ENCODE measurements at regions not wholly inside any gene's neighbourhood (a gene's known extent, or its start where the extent isn't known, plus 50 kb on each side); places are given as distances from the start of the nearest gene placed in this dataset.
"Not testable (repeated sequence)": the region's sequence is repeated elsewhere in the genome, so short reads cannot be mapped to it uniquely, and the experiment has no call there.

GRCh38 chr12:59517522-59517921 is 78.3 kb upstream of the SLC16A7 start:
- intact Hi-C loops (cut with DNase I) = no loop called here
- ATAC-seq (ENCODE audit: low FRiP score) (no peak), DNase-seq (no peak)
- WGBS, 2 donors = 86 to 92% methylated on average over 2 of the region's 2 CpGs
- Histone ChIP-seq H3K4me3 (ENCODE audit: low read length in 2 of 2) (no peak overlapping the region), H3K27ac (ENCODE audit: low read depth in 1 of 2, low read length in 2 of 2) (no peak overlapping the region), H3K4me1 (ENCODE audit: control insufficient read depth in 1 of 2, insufficient read depth in 2 of 2, low read length in 2 of 2) (no peaks in the 10 kb centered on the region), H3K36me3 (ENCODE audit: control insufficient read depth in 1 of 2, insufficient read depth in 2 of 2, low read length in 1 of 2) (no peaks in the 10 kb centered on the region), H3K27me3 (ENCODE audit: control insufficient read depth in 1 of 2, insufficient read depth in 2 of 2, low read length in 1 of 2) (no peaks in the 10 kb centered on the region), H3K9me3 (ENCODE audit: control insufficient read depth, low read length) (no peaks in the 10 kb centered on the region)

- Histone ChIP-seq H3K9me3 (ENCODE audit: control insufficient read depth, low read length) (no peaks in the 10 kb centered on the region), H3K27me3 (ENCODE audit: control insufficient read depth in 1 of 2, insufficient read depth in 2 of 2, low read length in 1 of 2) (no peaks in the 10 kb centered on the region), H3K36me3 (ENCODE audit: control insufficient read depth in 1 of 2, insufficient read depth in 2 of 2, low read length in 1 of 2) (no peaks in the 10 kb centered on the region), H3K4me3 (ENCODE audit: low read length in 2 of 2) (no peak overlapping the region), H3K4me1 (ENCODE audit: control insufficient read depth in 1 of 2, insufficient read depth in 2 of 2, low read length in 2 of 2) (no peaks in the 10 kb centered on the region), H3K27ac (ENCODE audit: low read depth in 1 of 2, low read length in 2 of 2) (no peak overlapping the region)
- ATAC-seq (ENCODE audit: low FRiP score) (no peak), DNase-seq (no peak)
- intact Hi-C loops (cut with DNase I) = no loop called here
- 66 to 71% methylated on average over 1 of the region's 1 CpG for WGBS, 2 donors
Measured at GRCh38 chr12:59500915-59501314, 94.9 kb upstream of the SLC16A7 start.

GRCh38 chr12:59500335-59500734 is 95.5 kb upstream of the SLC16A7 start:
- no peak overlapping the region for H3K4me3 ChIP-seq (ENCODE audit: low read length in 2 of 2)
- DNase-seq = no peak
- no peaks in the 10 kb centered on the region for H3K27me3 ChIP-seq (ENCODE audit: control insufficient read depth in 1 of 2, insufficient read depth in 2 of 2, low read length in 1 of 2)
- H3K36me3 ChIP-seq (ENCODE audit: control insufficient read depth in 1 of 2, insufficient read depth in 2 of 2, low read length in 1 of 2) = no peaks in the 10 kb centered on the region
- H3K27ac ChIP-seq (ENCODE audit: low read depth in 1 of 2, low read length in 2 of 2) = no peak overlapping the region
- WGBS, 2 donors = 93 to 96% methylated on average over 1 of the region's 1 CpG
- intact Hi-C loops (cut with DNase I) = no loop called here
- ATAC-seq (ENCODE audit: low FRiP score) = no peak
- H3K9me3 ChIP-seq (ENCODE audit: control insufficient read depth, low read length) = no peaks in the 10 kb centered on the region
- H3K4me1 ChIP-seq (ENCODE audit: control insufficient read depth in 1 of 2, insufficient read depth in 2 of 2, low read length in 2 of 2) = no peaks in the 10 kb centered on the region

- 77 to 81% methylated on average over 1 of the region's 1 CpG for WGBS, 2 donors
- no peaks in the 10 kb centered on the region for H3K36me3 ChIP-seq (ENCODE audit: control insufficient read depth in 1 of 2, insufficient read depth in 2 of 2, low read length in 1 of 2)
- H3K27me3 ChIP-seq (ENCODE audit: control insufficient read depth in 1 of 2, insufficient read depth in 2 of 2, low read length in 1 of 2) = no peaks in the 10 kb centered on the region
- no peaks in the 10 kb centered on the region for H3K9me3 ChIP-seq (ENCODE audit: control insufficient read depth, low read length)
- intact Hi-C loops (cut with DNase I) = no loop called here
- DNase-seq (no peak), ATAC-seq (ENCODE audit: low FRiP score) (no peak)
- H3K27ac ChIP-seq (ENCODE audit: low read depth in 1 of 2, low read length in 2 of 2) = no peak overlapping the region
- no peak overlapping the region for H3K4me3 ChIP-seq (ENCODE audit: low read length in 2 of 2)
- no peaks in the 10 kb centered on the region for H3K4me1 ChIP-seq (ENCODE audit: control insufficient read depth in 1 of 2, insufficient read depth in 2 of 2, low read length in 2 of 2)
Measured at GRCh38 chr12:59499774-59500173, 96.1 kb upstream of the SLC16A7 start.

- intact Hi-C loops (cut with DNase I) = no loop called here
- Histone ChIP-seq H3K4me3 (ENCODE audit: low read length in 2 of 2) (no peak overlapping the region), H3K9me3 (ENCODE audit: control insufficient read depth, low read length) (no peaks in the 10 kb centered on the region), H3K36me3 (ENCODE audit: control insufficient read depth in 1 of 2, insufficient read depth in 2 of 2, low read length in 1 of 2) (no peaks in the 10 kb centered on the region), H3K27me3 (ENCODE audit: control insufficient read depth in 1 of 2, insufficient read depth in 2 of 2, low read length in 1 of 2) (no peaks in the 10 kb centered on the region), H3K4me1 (ENCODE audit: control insufficient read depth in 1 of 2, insufficient read depth in 2 of 2, low read length in 2 of 2) (no peaks in the 10 kb centered on the region), H3K27ac (ENCODE audit: low read depth in 1 of 2, low read length in 2 of 2) (no peak overlapping the region)
- ATAC-seq (ENCODE audit: low FRiP score) (no peak), DNase-seq (no peak)
Measured at GRCh38 chr12:59494617-59495016, 101.2 kb upstream of the SLC16A7 start.

GRCh38 chr12:59491877-59492276 is 104.0 kb upstream of the SLC16A7 start:
- WGBS, 2 donors = 86 to 92% methylated on average over 2 of the region's 2 CpGs
- Histone ChIP-seq H3K27me3 (ENCODE audit: control insufficient read depth in 1 of 2, insufficient read depth in 2 of 2, low read length in 1 of 2) (no peaks in the 10 kb centered on the region), H3K36me3 (ENCODE audit: control insufficient read depth in 1 of 2, insufficient read depth in 2 of 2, low read length in 1 of 2) (no peaks in the 10 kb centered on the region), H3K27ac (ENCODE audit: low read depth in 1 of 2, low read length in 2 of 2) (no peak overlapping the region), H3K4me1 (ENCODE audit: control insufficient read depth in 1 of 2, insufficient read depth in 2 of 2, low read length in 2 of 2) (no peaks in the 10 kb centered on the region), H3K9me3 (ENCODE audit: control insufficient read depth, low read length) (no peaks in the 10 kb centered on the region), H3K4me3 (ENCODE audit: low read length in 2 of 2) (no peak overlapping the region)
- intact Hi-C loops (cut with DNase I) = no loop called here
- ATAC-seq (ENCODE audit: low FRiP score) = no peak
- no peak for DNase-seq

- Histone ChIP-seq H3K27ac (ENCODE audit: low read depth in 1 of 2, low read length in 2 of 2) (no peak overlapping the region), H3K4me1 (ENCODE audit: control insufficient read depth in 1 of 2, insufficient read depth in 2 of 2, low read length in 2 of 2) (no peaks in the 10 kb centered on the region), H3K27me3 (ENCODE audit: control insufficient read depth in 1 of 2, insufficient read depth in 2 of 2, low read length in 1 of 2) (no peaks in the 10 kb centered on the region), H3K4me3 (ENCODE audit: low read length in 2 of 2) (no peak overlapping the region), H3K9me3 (ENCODE audit: control insufficient read depth, low read length) (no peaks in the 10 kb centered on the region), H3K36me3 (ENCODE audit: control insufficient read depth in 1 of 2, insufficient read depth in 2 of 2, low read length in 1 of 2) (no peaks in the 10 kb centered on the region)
- WGBS, 2 donors = 0 to 4% methylated on average over 1 of the region's 1 CpG
- ATAC-seq (ENCODE audit: low FRiP score) (no peak), DNase-seq (no peak)
- intact Hi-C loops (cut with DNase I) = no loop called here
Measured at GRCh38 chr12:59486827-59487226, 109.0 kb upstream of the SLC16A7 start.

GRCh38 chr12:59484575-59484974 is 111.3 kb upstream of the SLC16A7 start:
- Histone ChIP-seq H3K27me3 (ENCODE audit: control insufficient read depth in 1 of 2, insufficient read depth in 2 of 2, low read length in 1 of 2) (no peaks in the 10 kb centered on the region), H3K4me3 (ENCODE audit: low read length in 2 of 2) (no peak overlapping the region), H3K9me3 (ENCODE audit: control insufficient read depth, low read length) (no peaks in the 10 kb centered on the region), H3K4me1 (ENCODE audit: control insufficient read depth in 1 of 2, insufficient read depth in 2 of 2, low read length in 2 of 2) (no peaks in the 10 kb centered on the region), H3K36me3 (ENCODE audit: control insufficient read depth in 1 of 2, insufficient read depth in 2 of 2, low read length in 1 of 2) (no peaks in the 10 kb centered on the region), H3K27ac (ENCODE audit: low read depth in 1 of 2, low read length in 2 of 2) (no peak overlapping the region)
- DNase-seq = no peak
- intact Hi-C loops (cut with DNase I) = no loop called here
- no peak for ATAC-seq (ENCODE audit: low FRiP score)

- H3K36me3 ChIP-seq (ENCODE audit: control insufficient read depth in 1 of 2, insufficient read depth in 2 of 2, low read length in 1 of 2); H3K4me1 ChIP-seq (ENCODE audit: control insufficient read depth in 1 of 2, insufficient read depth in 2 of 2, low read length in 2 of 2); intact Hi-C loops (cut with DNase I); ATAC-seq (ENCODE audit: low FRiP score); H3K9me3 ChIP-seq (ENCODE audit: control insufficient read depth, low read length); DNase-seq; H3K27ac ChIP-seq (ENCODE audit: low read depth in 1 of 2, low read length in 2 of 2); H3K27me3 ChIP-seq (ENCODE audit: control insufficient read depth in 1 of 2, insufficient read depth in 2 of 2, low read length in 1 of 2); H3K4me3 ChIP-seq (ENCODE audit: low read length in 2 of 2): not testable (repeated sequence)
Measured at GRCh38 chr12:59474236-59474635, 121.6 kb upstream of the SLC16A7 start.

GRCh38 chr12:59472273-59472672 is 123.6 kb upstream of the SLC16A7 start:
- no peak overlapping the region for H3K27ac ChIP-seq (ENCODE audit: low read depth in 1 of 2, low read length in 2 of 2)
- WGBS, 2 donors = 87 to 89% methylated on average over 5 of the region's 5 CpGs
- H3K27me3 ChIP-seq (ENCODE audit: control insufficient read depth in 1 of 2, insufficient read depth in 2 of 2, low read length in 1 of 2) = no peaks in the 10 kb centered on the region
- no peaks in the 10 kb centered on the region for H3K36me3 ChIP-seq (ENCODE audit: control insufficient read depth in 1 of 2, insufficient read depth in 2 of 2, low read length in 1 of 2)
- peak in 1 of 2 donors; percentile 48 for DNase-seq
- no peak overlapping the region for H3K4me3 ChIP-seq (ENCODE audit: low read length in 2 of 2)
- peaks cover 1% of the 10 kb centered on the region for H3K9me3 ChIP-seq (ENCODE audit: control insufficient read depth, low read length)
- no peak for ATAC-seq (ENCODE audit: low FRiP score)
- no peaks in the 10 kb centered on the region for H3K4me1 ChIP-seq (ENCODE audit: control insufficient read depth in 1 of 2, insufficient read depth in 2 of 2, low read length in 2 of 2)
- intact Hi-C loops (cut with DNase I) = no loop called here

Data from aorta (tissue), 5 donors.